ENCODE measurements at regions not wholly inside any gene's neighbourhood (a gene's known extent, or its start where the extent isn't known, plus 50 kb on each side); places are given as distances from the start of the nearest gene placed in this dataset.

GRCh38 chr20:19079536-19080299 is 132.7 kb upstream of the SLC24A3 start:
- DNase-seq: peak; percentile 59

- DNase-seq: no peak
Measured at GRCh38 chr20:19081937-19082336, 130.5 kb upstream of the SLC24A3 start.

- DNase-seq: no peak
Measured at GRCh38 chr20:19083136-19083621, 129.3 kb upstream of the SLC24A3 start.

GRCh38 chr20:19090332-19090731 is 122.1 kb upstream of the SLC24A3 start:
- no peak for DNase-seq

GRCh38 chr20:19094959-19095541 is 117.4 kb upstream of the SLC24A3 start:
- no peak for DNase-seq

- no peak for DNase-seq
Measured at GRCh38 chr20:19095762-19096161, 116.7 kb upstream of the SLC24A3 start.

GRCh38 chr20:19096843-19097242 is 115.6 kb upstream of the SLC24A3 start:
- DNase-seq: no peak

GRCh38 chr20:19098117-19098516 is 114.3 kb upstream of the SLC24A3 start:
- no peak for DNase-seq

- no peak for DNase-seq
Measured at GRCh38 chr20:19098806-19099578, 113.5 kb upstream of the SLC24A3 start.

GRCh38 chr20:19099596-19100545 is 112.6 kb upstream of the SLC24A3 start:
- DNase-seq: no peak

- DNase-seq: no peak
Measured at GRCh38 chr20:19100975-19101374, 111.5 kb upstream of the SLC24A3 start.

GRCh38 chr20:19104186-19104585 is 108.3 kb upstream of the SLC24A3 start:
- no peak for DNase-seq

- no peak for DNase-seq
Measured at GRCh38 chr20:19108155-19108554, 104.3 kb upstream of the SLC24A3 start.

- no peak for DNase-seq
Measured at GRCh38 chr20:19110285-19110684, 102.2 kb upstream of the SLC24A3 start.

GRCh38 chr20:19110881-19111460 is 101.5 kb upstream of the SLC24A3 start:
- DNase-seq: peak; percentile 91

GRCh38 chr20:19112828-19113227 is 99.6 kb upstream of the SLC24A3 start:
- DNase-seq: no peak

GRCh38 chr20:19113343-19113930 is 99.0 kb upstream of the SLC24A3 start:
- DNase-seq: no peak

- peak; percentile 80 for DNase-seq
Measured at GRCh38 chr20:19114410-19114809, 98.0 kb upstream of the SLC24A3 start.

- no peak for DNase-seq
Measured at GRCh38 chr20:19115581-19115980, 96.9 kb upstream of the SLC24A3 start.

GRCh38 chr20:19120011-19120410 is 92.4 kb upstream of the SLC24A3 start:
- no peak for DNase-seq

GRCh38 chr20:19120569-19120968 is 91.9 kb upstream of the SLC24A3 start:
- DNase-seq: no peak

- DNase-seq: no peak
Measured at GRCh38 chr20:19121463-19121862, 91.0 kb upstream of the SLC24A3 start.

Measured in DMS79 treated with DMSO at 0.1 percent for 48 hours (cell line).